ENCODE measurements at regions not wholly inside any gene's neighbourhood (a gene's known extent, or its start where the extent isn't known, plus 50 kb on each side); places are given as distances from the start of the nearest gene placed in this dataset.
"Not testable (repeated sequence)": the region's sequence is repeated elsewhere in the genome, so short reads cannot be mapped to it uniquely, and the experiment has no call there.

DNA sequence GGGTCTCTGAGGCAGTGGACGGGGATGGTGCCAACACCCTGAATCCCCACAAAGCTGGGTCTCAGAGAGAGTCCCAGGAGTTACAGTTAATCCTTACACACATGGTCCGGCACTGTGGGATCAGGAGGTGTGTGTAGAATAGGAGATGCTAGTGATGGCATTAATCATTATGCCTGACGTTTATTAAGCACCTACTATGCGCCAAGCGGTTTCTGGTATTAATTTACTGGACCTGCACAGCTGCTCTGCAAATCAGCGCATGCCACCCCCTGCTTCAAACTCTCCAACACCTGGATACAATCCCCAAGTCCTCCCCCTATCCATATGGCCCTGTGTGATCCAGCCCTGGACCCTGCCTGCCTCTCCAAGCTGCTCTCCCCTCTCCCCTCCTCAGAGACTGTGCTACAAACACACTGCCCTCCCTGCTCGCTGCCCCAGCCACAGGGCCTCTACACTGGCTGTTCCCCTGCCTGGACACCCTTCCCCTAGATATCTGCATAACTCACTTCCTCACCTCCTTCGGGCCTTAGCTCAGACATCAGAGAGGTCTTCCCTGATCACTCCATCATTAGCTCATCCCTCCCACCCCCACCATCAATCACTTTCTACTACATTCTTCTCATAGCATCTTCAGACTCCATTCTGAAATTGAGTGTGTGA lies 86.0 kb downstream of the RFLNA start:
- peak overlapping the region in 1 of 4 donors; percentile 14 for H3K4me3 Mint-ChIP-seq
- no peaks in the 10 kb centered on the region for H3K9me3 Mint-ChIP-seq

DNA sequence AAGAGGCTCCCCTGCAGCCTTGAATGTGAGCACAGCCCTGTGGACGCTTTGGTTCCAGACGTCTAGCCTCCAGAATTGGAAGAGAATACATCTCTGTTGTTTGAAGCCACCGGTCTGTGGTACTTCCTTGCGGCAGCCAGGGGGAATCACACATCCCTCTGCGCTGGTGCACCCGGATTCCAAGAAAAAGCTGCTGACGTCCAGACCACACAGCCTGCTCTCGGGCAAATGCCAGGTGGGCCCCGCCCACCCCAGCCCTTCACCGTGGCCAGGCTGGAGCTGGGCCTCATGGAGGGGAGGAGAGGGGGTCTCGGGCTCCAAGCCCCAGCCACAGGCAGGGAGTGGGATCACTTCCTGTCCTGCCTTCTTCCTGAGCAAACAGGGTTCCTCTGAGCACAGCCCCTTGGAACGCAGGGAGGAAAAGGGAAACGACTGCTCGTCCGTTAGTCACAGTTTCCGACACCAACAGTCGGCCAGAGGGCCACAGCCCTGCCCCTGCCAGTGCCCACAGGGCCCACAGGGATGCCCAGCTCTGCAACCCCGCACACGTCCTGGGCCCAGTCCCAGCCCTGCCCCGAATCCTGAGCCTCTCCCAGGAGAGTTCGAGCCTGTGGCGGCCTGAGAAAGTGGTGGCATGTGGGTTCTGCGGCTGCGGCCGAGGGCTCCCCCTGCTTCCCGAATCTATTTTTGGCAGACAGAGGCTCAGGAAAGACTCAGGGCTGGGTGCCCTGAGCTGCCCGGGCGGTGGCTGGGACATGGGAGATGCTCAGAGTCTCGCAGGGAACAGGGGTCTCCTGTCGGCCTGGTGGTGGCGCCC lies 85.3 kb downstream of the RFLNA start:
- Mint-ChIP-seq H3K4me3 (no peak overlapping the region), H3K27ac (peak overlapping the region in 2 of 3 donors; percentile 59 to 73), H3K27me3 (no peaks in the 10 kb centered on the region), H3K36me3 (peaks cover 2% of the 10 kb centered on the region), H3K9me3 (no peaks in the 10 kb centered on the region), H3K4me1 (peaks cover 0 to 6% (median 0%) of the 10 kb centered on the region in 3 donors)

More for the DNA sequence above, 86.0 kb downstream of the RFLNA start:
- Mint-ChIP-seq H3K27me3 (no peaks in the 10 kb centered on the region), H3K27ac (peak overlapping the region in 1 of 3 donors; percentile 59), H3K36me3 (peaks cover 2% of the 10 kb centered on the region), H3K4me1 (peaks cover 0 to 7% (median 0%) of the 10 kb centered on the region in 3 donors)

DNA sequence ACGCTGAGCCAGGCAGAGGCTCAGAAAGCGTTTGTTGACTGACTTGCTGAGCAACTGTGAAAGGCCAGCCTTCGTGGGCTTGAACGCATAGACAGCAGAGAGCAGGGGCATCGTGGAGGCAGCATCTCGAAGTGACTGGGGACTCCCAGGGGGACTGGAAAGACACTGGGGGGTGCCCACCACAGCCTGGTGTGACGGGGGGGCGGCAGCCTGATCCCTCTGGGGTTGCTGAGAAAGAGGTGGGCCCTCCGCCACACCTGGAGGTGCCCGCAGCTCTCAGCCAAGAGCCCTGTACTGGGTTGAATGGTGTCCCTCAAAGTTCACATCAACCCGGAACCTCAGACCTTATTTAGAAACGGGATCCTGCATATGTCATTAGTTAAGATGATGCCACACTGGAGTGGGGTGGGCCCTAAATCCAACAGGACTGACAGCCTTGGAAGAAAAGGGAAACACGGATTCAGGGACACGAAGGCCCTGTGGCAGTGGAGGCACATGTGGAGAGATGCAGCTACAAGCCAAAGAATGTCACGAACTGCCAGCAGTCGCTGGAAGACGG lies 84.6 kb downstream of the RFLNA start:
- Mint-ChIP-seq H3K36me3 (peaks cover 2% of the 10 kb centered on the region), H3K4me3 (no peak overlapping the region), H3K27ac (peak overlapping the region in 1 of 3 donors; percentile 10), H3K27me3 (no peaks in the 10 kb centered on the region), H3K4me1 (peaks cover 0 to 6% (median 0%) of the 10 kb centered on the region in 3 donors), H3K9me3 (no peaks in the 10 kb centered on the region)

DNA sequence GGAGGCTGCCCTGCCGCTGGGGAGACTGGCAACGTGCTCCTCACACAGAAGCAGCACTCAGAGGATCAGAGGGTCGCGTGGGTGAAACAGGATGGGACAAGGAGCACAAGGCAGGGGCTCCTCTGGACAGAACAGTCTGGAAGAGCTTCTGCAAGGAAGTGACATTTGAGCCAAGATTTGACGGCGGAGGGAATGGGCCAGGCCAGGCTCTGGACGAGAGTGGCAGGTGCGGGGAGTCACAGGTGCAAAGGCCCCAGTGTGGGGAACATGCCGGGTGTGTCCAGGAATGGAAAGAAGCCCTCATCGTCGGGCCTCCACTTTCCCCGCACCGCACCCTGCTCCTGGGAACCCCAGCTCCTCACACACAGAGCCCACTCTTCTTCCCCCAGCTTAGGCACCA lies 84.0 kb downstream of the RFLNA start:
- no peaks in the 10 kb centered on the region for H3K9me3 Mint-ChIP-seq
- peaks cover 2% of the 10 kb centered on the region for H3K36me3 Mint-ChIP-seq
- H3K4me3 Mint-ChIP-seq, result peak overlapping the region in 1 of 4 donors; percentile 39
- H3K4me1 Mint-ChIP-seq, result peaks cover 0 to 6% (median 0%) of the 10 kb centered on the region in 3 donors
- H3K27ac Mint-ChIP-seq, result peak overlapping the region in 1 of 3 donors; percentile 35
- H3K27me3 Mint-ChIP-seq, result no peaks in the 10 kb centered on the region

DNA sequence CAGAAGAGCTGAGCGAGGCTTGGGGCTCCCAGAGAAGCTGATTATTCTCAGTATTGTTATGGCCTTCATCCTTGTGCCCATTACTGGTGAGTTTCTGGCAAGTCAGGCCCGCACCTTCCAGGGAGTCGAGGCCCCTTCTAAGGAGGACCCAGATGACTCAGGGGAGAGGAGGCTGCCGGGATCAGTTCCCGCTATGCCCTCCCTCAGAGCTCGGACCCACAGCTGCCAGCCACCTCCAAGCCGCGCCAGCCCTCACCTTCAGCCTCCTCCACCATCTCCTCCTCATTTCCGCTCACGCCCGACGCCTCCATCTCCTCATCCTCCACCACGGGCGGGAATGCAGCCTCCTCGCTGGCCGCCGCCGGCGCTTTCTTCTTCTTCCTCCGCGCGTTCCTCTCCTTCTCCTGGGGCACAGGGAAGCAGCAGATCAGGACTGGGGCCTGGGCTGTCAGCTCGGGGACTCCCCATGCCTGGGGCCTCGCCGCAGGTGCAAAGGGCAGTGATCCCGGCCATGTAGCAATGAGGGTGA lies 83.2 kb downstream of the RFLNA start:
- Mint-ChIP-seq H3K4me1 (peaks cover 0 to 6% (median 0%) of the 10 kb centered on the region in 3 donors), H3K4me3 (peak overlapping the region in 1 of 4 donors; percentile 17), H3K36me3 (peaks cover 2% of the 10 kb centered on the region), H3K9me3 (no peaks in the 10 kb centered on the region), H3K27me3 (no peaks in the 10 kb centered on the region), H3K27ac (no peak overlapping the region)

DNA sequence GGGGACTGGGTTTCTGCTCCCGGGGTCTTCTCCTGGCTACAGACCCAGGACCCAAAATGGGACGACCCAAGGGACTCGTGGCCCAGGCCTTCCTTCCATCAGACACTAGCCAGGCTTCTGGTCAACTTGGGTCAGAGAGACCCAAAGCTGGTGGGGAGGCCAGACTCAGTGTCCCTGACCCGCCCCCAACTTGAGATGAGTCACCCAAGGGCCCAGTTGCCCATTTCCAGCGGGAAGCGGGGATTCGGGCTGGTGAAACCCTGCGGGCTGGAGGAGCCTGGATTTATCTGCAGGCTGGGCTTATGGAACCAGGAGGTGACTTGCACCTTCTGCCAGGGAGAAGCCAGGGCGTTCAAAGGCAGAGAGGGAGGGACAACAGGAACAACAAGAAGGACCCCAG lies 81.5 kb downstream of the RFLNA start:
- Mint-ChIP-seq H3K27me3 (no peaks in the 10 kb centered on the region), H3K4me1 (peaks cover 0 to 5% (median 0%) of the 10 kb centered on the region in 3 donors), H3K27ac (peak overlapping the region in 1 of 3 donors; percentile 71), H3K4me3 (no peak overlapping the region), H3K36me3 (peaks cover under 1% of the 10 kb centered on the region), H3K9me3 (no peaks in the 10 kb centered on the region)

DNA sequence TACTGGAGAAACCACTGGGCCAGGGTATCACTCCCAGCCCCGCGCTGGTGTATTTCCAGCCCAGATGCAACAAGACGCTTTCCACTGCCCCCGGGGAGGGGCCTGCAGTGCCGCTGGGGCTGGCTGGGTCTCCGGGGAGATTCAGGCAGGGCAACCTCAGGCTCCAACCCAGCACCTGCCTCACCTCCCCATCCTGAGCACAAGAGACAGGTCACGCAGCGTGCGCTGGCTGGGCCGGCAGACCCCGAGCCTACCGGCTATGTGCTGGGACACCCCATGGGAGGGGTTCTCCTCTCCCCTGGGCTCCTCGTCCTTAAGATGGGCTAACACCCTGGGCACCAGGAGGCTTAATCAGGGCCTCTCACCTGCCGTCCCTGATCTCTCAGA lies 80.9 kb downstream of the RFLNA start:
- no peak overlapping the region for H3K27ac Mint-ChIP-seq
- H3K4me1 Mint-ChIP-seq, result peaks cover 0 to 1% (median 0%) of the 10 kb centered on the region in 3 donors
- H3K36me3 Mint-ChIP-seq, result no peaks in the 10 kb centered on the region
- H3K27me3 Mint-ChIP-seq, result no peaks in the 10 kb centered on the region
- no peaks in the 10 kb centered on the region for H3K9me3 Mint-ChIP-seq
- H3K4me3 Mint-ChIP-seq, result no peak overlapping the region

DNA sequence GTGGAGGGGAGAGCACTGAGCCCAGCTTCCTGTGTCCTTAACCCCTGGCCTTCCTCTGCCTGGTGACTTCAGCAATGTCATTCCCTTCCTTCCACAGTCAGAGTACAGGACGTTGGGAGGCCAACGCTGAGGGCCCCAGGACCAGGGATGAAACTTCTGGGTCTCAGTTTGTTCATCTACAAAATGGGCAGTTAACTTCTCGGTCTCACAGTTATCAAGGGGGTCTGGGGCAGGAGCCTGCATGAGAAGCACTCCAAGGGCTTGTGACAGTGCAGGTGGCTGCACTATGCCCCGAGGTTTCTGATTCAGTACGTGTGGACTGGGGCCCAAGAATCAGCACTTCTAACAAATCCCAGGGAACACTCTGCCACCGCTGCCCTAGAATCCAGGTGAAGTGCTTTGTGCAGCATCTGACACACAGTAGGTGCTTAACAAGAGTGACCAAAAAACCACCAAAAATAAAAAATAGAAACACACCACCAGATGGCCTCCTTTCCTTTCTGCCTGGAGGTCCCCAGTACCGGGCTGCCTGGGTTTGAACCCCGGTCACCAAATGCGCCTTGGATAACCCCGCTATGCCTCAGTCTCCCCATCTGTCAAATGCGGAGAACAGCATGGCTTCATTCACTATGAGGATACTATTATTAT lies 80.4 kb downstream of the RFLNA start:
- H3K36me3 Mint-ChIP-seq, result no peaks in the 10 kb centered on the region
- H3K4me3 Mint-ChIP-seq, result peak overlapping the region in 1 of 4 donors; percentile 30
- no peaks in the 10 kb centered on the region for H3K4me1 Mint-ChIP-seq
- no peaks in the 10 kb centered on the region for H3K9me3 Mint-ChIP-seq
- no peaks in the 10 kb centered on the region for H3K27me3 Mint-ChIP-seq
- H3K27ac Mint-ChIP-seq, result peak overlapping the region in 1 of 3 donors; percentile 81

DNA sequence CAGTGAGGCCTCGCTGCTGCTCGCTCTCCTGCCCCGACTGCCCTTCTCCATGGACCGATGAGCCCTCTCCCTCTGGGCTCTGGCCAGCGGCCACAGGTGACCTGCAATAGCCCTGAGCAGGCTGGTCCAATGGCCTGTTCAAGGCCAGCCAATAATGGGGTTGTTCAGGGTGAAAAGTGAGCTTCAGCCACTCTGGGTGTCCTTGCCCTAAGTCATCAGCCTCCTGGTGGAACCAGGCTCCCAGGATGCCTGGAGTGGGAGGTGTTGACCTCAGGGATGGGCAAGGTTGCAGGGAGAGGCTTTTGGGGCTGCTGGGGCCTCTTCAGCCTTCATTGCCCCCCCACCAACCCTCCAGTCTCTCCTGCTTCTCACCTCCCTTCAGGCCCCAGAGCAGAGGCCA lies 79.7 kb downstream of the RFLNA start:
- H3K36me3 Mint-ChIP-seq, result no peaks in the 10 kb centered on the region
- H3K27ac Mint-ChIP-seq, result peak overlapping the region in 1 of 3 donors; percentile 81
- H3K4me3 Mint-ChIP-seq, result no peak overlapping the region
- no peaks in the 10 kb centered on the region for H3K9me3 Mint-ChIP-seq
- no peaks in the 10 kb centered on the region for H3K4me1 Mint-ChIP-seq
- no peaks in the 10 kb centered on the region for H3K27me3 Mint-ChIP-seq

DNA sequence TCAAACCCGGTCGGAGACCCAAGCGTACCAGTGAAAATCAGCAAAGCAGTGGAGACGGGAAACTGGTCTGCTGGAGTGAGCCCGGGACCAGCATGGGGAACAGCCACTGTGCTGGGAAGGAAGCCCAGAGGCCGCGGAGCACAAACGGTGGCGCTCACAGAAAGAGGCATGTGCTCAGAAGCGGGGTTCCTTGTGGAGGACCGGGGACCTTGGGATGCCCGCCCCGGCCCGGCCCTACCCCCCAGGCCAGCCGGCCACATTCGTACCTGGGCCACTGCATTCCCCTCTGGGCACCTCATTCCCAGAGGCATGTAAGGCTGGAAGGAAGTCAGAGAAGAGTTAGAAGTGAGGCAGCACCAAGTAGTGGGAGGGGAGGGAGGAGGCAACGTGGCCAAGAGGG lies 79.3 kb downstream of the RFLNA start:
- no peak overlapping the region for H3K27ac Mint-ChIP-seq
- no peaks in the 10 kb centered on the region for H3K27me3 Mint-ChIP-seq
- H3K4me3 Mint-ChIP-seq, result no peak overlapping the region
- no peaks in the 10 kb centered on the region for H3K4me1 Mint-ChIP-seq
- no peaks in the 10 kb centered on the region for H3K9me3 Mint-ChIP-seq
- H3K36me3 Mint-ChIP-seq, result no peaks in the 10 kb centered on the region

DNA sequence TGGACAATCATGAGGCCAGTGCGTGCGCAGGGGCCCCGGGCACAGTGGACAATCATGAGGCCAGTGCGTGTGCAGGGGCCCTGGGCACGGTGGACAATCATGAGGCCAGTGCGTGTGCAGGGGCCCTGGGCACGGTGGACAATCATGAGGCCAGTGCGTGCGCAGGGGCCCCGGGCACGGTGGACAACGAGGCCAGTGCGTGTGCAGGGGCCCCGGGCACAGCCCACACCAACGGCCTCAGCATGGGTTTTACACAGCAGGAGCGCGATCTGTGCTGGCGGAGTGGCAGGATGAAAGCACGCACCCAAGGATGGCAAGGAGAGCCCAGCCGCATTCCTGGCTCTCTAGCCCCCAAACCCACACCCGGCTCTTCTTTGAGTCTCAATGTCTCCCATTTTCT lies 78.8 kb downstream of the RFLNA start:
- H3K9me3 Mint-ChIP-seq, H3K36me3 Mint-ChIP-seq, H3K27me3 Mint-ChIP-seq, H3K4me3 Mint-ChIP-seq, H3K4me1 Mint-ChIP-seq, H3K27ac Mint-ChIP-seq: not testable (repeated sequence)

DNA sequence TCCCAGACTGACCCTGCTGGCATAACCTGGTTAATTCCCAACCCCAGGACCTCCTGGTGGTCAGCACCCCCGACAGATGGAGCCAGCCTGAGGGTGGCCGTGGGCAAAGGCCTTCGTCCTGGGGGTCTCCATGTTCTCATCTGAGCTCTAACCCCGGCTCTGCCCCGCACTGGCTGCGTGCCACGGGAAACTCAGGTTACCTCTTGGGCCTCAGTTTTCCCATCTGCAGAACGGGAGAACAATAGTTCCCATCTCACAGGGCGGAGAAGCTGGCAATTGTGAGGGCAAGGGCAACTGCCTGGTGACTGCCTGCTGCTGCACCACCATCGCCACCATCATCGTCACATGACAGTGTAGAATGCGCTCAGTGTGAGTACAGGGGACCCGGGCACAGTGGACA lies 77.9 kb downstream of the RFLNA start:
- no peaks in the 10 kb centered on the region for H3K9me3 Mint-ChIP-seq
- H3K4me1 Mint-ChIP-seq, result no peaks in the 10 kb centered on the region
- H3K27me3 Mint-ChIP-seq, result no peaks in the 10 kb centered on the region
- H3K4me3 Mint-ChIP-seq, result no peak overlapping the region
- no peaks in the 10 kb centered on the region for H3K36me3 Mint-ChIP-seq
- no peak overlapping the region for H3K27ac Mint-ChIP-seq

DNA sequence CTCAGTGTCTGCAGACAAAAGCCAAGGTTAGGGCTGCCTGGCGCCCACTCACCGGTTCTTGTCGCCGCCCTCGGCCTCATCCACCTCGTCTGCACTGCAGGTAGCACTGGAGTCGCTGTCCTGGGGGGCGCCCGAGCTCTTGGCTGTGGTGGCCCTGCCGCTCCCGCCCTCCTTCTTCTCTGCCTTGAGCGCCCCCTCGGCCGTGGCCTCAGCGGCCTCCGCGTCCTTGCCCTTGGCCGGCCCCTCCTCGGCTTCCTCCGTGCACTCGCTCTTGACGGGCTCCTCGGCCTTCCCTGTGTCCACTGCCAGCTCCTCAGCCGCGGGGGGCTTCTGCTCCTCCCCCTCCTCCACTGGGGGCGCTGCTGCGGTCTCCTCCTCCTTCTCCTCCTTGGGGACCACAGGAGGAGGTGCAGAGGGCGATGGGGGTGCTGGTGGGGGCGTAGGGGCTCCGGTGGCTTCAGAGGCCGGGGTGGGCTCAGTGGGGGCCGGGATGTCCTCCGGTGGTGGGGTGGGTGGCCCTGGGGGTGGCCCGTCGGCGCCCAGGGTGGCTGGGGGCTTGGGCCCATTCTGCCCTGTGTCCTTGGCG lies 77.2 kb downstream of the RFLNA start:
- Mint-ChIP-seq H3K9me3 (no peaks in the 10 kb centered on the region), H3K27ac (no peak overlapping the region), H3K4me1 (no peaks in the 10 kb centered on the region), H3K4me3 (no peak overlapping the region), H3K27me3 (no peaks in the 10 kb centered on the region), H3K36me3 (no peaks in the 10 kb centered on the region)

DNA sequence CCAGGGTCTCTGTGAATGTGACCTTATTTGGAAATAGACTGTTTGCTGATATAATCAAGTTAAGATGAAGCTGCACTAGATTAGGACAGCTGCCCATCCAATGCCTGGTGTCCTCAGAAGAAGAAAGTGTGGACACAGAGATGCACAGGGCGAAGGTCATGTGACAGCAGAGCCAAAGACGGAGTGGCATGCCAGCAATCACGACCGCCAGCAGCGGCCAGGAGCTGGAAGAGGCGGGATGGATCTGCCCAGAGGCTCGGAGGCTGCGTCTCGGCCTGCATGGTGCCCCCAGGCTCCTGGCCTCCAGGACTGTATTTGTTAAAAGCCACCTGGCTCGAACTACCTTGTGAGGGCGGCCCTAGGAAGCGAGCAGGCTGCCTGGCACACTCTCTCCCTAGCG lies 76.5 kb downstream of the RFLNA start:
- Mint-ChIP-seq H3K36me3 (no peaks in the 10 kb centered on the region), H3K9me3 (no peaks in the 10 kb centered on the region), H3K27me3 (no peaks in the 10 kb centered on the region), H3K4me3 (no peak overlapping the region), H3K27ac (no peak overlapping the region), H3K4me1 (no peaks in the 10 kb centered on the region)

DNA sequence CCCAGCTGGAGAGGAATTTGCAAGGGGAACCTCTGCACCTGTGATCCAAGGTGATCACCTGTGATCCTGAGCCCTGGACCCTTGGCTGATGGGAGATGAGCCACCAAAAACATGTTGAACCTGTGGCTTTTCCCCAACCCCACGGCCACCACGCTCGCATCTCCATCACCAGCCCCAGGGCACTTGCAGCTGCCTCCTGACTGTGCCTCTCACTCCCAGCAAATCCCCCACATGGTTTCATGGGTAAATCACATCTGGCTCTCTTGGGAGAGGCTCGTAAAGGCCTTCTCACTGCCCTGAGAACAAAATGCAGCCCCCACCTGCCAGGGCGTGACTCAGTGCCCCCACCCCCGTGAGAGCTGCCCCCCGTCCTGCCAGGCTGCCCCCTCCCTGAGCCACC lies 76.0 kb downstream of the RFLNA start:
- H3K4me1 Mint-ChIP-seq, result peaks cover 0 to 3% (median 2%) of the 10 kb centered on the region in 3 donors
- H3K4me3 Mint-ChIP-seq, result no peak overlapping the region
- H3K27ac Mint-ChIP-seq, result no peak overlapping the region
- no peaks in the 10 kb centered on the region for H3K36me3 Mint-ChIP-seq
- no peaks in the 10 kb centered on the region for H3K27me3 Mint-ChIP-seq
- no peaks in the 10 kb centered on the region for H3K9me3 Mint-ChIP-seq
